HEK293 (cell line): ENCODE measurements at regions not wholly inside any gene's neighbourhood (a gene's known extent, or its start where the extent isn't known, plus 50 kb on each side); places are given as distances from the start of the nearest gene placed in this dataset.

Experiments used
- KLF10 ChIP-seq: fragments of 450-650 bp; IDR thresholded peaks from 2 replicates; pipeline ENCODE4 v1.5.1; 2018; ENCODE audit warnings: missing biosample characterization, mild to moderate bottlenecking, missing genetic modification characterization
- KLF16 ChIP-seq: fragments of 450-650 bp; formaldehyde crosslinking; IDR thresholded peaks from 2 replicates; pipeline ENCODE4 v1.5.1; 2017; ENCODE audit warnings: missing biosample characterization, missing genetic modification characterization
- OVOL3 ChIP-seq: fragments of 450-650 bp; formaldehyde crosslinking; IDR thresholded peaks from 2 replicates; pipeline ENCODE4 v1.5.1; 2016; ENCODE audit warnings: missing biosample characterization, missing genetic modification characterization
- ZBTB17 ChIP-seq: fragments of 450-650 bp; formaldehyde crosslinking; IDR thresholded peaks from 2 replicates; pipeline ENCODE4 v1.5.1; 2016; ENCODE audit warnings: missing biosample characterization, missing genetic modification characterization
- ZBTB21 ChIP-seq: fragments of 450-650 bp; formaldehyde crosslinking; IDR thresholded peaks from 2 replicates; pipeline ENCODE4 v1.5.1; 2017; ENCODE audit warnings: missing biosample characterization, missing genetic modification characterization
- ZBTB48 ChIP-seq: fragments of 450-650 bp; formaldehyde crosslinking; IDR thresholded peaks from 2 replicates; pipeline ENCODE4 v1.5.1; 2016; ENCODE audit warnings: missing biosample characterization, missing genetic modification characterization
- ZBTB7A ChIP-seq: fragments of 450-650 bp; formaldehyde crosslinking; IDR thresholded peaks from 2 replicates; pipeline ENCODE4 v1.5.1; 2016; ENCODE audit warnings: low read depth, missing biosample characterization, missing genetic modification characterization
- ZNF112 ChIP-seq: fragments of 450-650 bp; formaldehyde crosslinking; IDR thresholded peaks from 2 replicates; pipeline ENCODE4 v1.5.0; 2017; ENCODE audit warnings: missing biosample characterization, missing genetic modification characterization
- ZNF155 ChIP-seq: fragments of 450-650 bp; formaldehyde crosslinking; IDR thresholded peaks from 2 replicates; pipeline ENCODE4 v1.5.1; 2016; ENCODE audit warnings: missing biosample characterization, missing genetic modification characterization
- ZNF157 ChIP-seq: fragments of 450-650 bp; formaldehyde crosslinking; IDR thresholded peaks from 2 replicates; pipeline ENCODE4 v1.5.1; 2016; ENCODE audit warnings: missing biosample characterization, missing genetic modification characterization
- ZNF184 ChIP-seq: fragments of 450-650 bp; IDR thresholded peaks from 2 replicates; pipeline ENCODE4 v1.5.1; 2018; ENCODE audit warnings: missing biosample characterization, mild to moderate bottlenecking, missing genetic modification characterization
- ZNF214 ChIP-seq: fragments of 450-650 bp; formaldehyde crosslinking; IDR thresholded peaks from 2 replicates; pipeline ENCODE4 v1.5.1; 2017; ENCODE audit warnings: missing biosample characterization, mild to moderate bottlenecking, missing genetic modification characterization, borderline replicate concordance
- ZNF292 ChIP-seq: fragments of 450-650 bp; formaldehyde crosslinking; IDR thresholded peaks from 2 replicates; pipeline ENCODE4 v1.5.1; 2016; ENCODE audit warnings: low read depth, missing biosample characterization, missing genetic modification characterization, borderline replicate concordance
- ZNF366 ChIP-seq: fragments of 450-650 bp; formaldehyde crosslinking; conservative IDR thresholded peaks from 2 replicates; pipeline ENCODE4 v1.5.1; 2016; ENCODE audit warnings: missing biosample characterization, missing genetic modification characterization
- ZNF473 ChIP-seq: fragments of 450-650 bp; formaldehyde crosslinking; IDR thresholded peaks from 2 replicates; pipeline ENCODE4 v1.5.1; 2017; ENCODE audit warnings: missing biosample characterization, missing genetic modification characterization
- ZNF48 ChIP-seq: fragments of 450-650 bp; formaldehyde crosslinking; IDR thresholded peaks from 2 replicates; pipeline ENCODE4 v1.5.1; 2016; ENCODE audit warnings: missing biosample characterization, missing genetic modification characterization
- ZNF544 ChIP-seq: fragments of 450-650 bp; formaldehyde crosslinking; IDR thresholded peaks from 2 replicates; pipeline ENCODE4 v1.5.0; 2017; ENCODE audit warnings: missing biosample characterization, missing genetic modification characterization
- ZNF549 ChIP-seq: fragments of 450-650 bp; IDR thresholded peaks from 2 replicates; pipeline ENCODE4 v1.5.1; 2018; ENCODE audit warnings: missing biosample characterization, missing genetic modification characterization, mild to moderate bottlenecking, inconsistent platforms, moderate library complexity
- ZNF623 ChIP-seq: fragments of 450-650 bp; formaldehyde crosslinking; IDR thresholded peaks from 2 replicates; pipeline ENCODE4 v1.5.1; 2016; ENCODE audit warnings: missing biosample characterization, missing genetic modification characterization
- TF ChIP-seq, protein P1 (sequence below): fragments of 450-650 bp; formaldehyde crosslinking; IDR thresholded peaks from 2 replicates; pipeline ENCODE4 v1.5.1; 2016; ENCODE audit warnings: missing biosample characterization, missing genetic modification characterization
- TF ChIP-seq, protein P2 (sequence below): fragments of 450-650 bp; formaldehyde crosslinking; optimal IDR thresholded peaks from 2 replicates; pipeline ENCODE3; 2016; ENCODE audit warnings: missing biosample characterization, mild to moderate bottlenecking, missing genetic modification characterization
- TF ChIP-seq, protein P3 (sequence below): fragments of 450-650 bp; formaldehyde crosslinking; IDR thresholded peaks from 2 replicates; pipeline ENCODE4 v1.5.1; 2016; ENCODE audit warnings: missing biosample characterization, missing genetic modification characterization
- TF ChIP-seq, protein P4 (sequence below): fragments of 450-650 bp; formaldehyde crosslinking; IDR thresholded peaks from 2 replicates; pipeline ENCODE4 v1.5.1; 2016; ENCODE audit warnings: missing biosample characterization, missing genetic modification characterization
- TF ChIP-seq, protein P5 (sequence below): fragments of 450-650 bp; formaldehyde crosslinking; IDR thresholded peaks from 2 replicates; pipeline ENCODE4 v1.5.1; 2017; ENCODE audit warnings: missing biosample characterization, missing genetic modification characterization
- TF ChIP-seq, protein P6 (sequence below): fragments of 450-650 bp; formaldehyde crosslinking; IDR thresholded peaks from 2 replicates; pipeline ENCODE4 v1.5.1; 2017; ENCODE audit warnings: missing biosample characterization, missing genetic modification characterization
- TF ChIP-seq, protein P7 (sequence below): fragments of 450-650 bp; IDR thresholded peaks from 2 replicates; pipeline ENCODE4 v1.5.1; 2018; ENCODE audit warnings: missing biosample characterization, missing genetic modification characterization

DNA sequence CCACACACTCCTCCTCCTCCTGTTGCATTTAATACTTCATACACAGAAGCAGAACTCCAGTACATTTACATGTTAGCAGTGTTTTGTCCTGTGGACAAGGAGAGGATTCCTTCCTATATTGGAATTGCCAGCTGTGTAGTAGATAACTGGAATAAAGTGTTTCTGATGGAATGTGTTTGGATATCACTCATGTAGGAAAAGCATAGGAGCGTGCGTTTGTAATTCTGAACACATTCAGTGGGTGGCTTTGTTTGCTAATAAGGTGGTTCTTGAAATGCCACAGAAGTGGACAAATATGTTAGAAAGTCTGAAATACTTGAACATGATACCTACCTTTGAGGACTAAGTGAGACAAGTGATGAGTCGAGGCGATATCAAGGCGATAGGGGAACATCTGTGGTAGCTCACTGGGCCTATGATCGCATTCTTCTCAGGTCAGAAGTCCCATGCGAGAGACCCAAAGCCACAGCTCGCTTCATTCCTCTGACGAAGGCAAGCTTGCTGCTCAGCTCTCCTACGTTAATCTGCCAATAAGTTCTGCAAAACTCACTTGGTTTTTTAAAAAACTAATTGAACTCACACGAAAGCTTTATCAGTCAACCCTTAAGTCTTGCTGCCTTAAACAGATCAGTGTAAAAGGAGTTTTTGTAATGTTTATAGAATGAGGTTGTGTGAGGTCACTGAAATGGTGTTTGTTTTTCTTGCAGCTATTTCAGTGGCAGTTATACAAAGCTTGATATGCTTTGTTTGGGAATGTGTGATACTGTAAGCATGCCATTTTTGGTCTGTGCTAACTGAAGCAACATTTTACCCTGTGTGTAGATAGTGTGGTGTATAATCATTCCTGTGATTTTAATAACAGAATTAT, 159.9 kb downstream of the SOX4 start (continued):
- TF ChIP-seq, protein P1, sequence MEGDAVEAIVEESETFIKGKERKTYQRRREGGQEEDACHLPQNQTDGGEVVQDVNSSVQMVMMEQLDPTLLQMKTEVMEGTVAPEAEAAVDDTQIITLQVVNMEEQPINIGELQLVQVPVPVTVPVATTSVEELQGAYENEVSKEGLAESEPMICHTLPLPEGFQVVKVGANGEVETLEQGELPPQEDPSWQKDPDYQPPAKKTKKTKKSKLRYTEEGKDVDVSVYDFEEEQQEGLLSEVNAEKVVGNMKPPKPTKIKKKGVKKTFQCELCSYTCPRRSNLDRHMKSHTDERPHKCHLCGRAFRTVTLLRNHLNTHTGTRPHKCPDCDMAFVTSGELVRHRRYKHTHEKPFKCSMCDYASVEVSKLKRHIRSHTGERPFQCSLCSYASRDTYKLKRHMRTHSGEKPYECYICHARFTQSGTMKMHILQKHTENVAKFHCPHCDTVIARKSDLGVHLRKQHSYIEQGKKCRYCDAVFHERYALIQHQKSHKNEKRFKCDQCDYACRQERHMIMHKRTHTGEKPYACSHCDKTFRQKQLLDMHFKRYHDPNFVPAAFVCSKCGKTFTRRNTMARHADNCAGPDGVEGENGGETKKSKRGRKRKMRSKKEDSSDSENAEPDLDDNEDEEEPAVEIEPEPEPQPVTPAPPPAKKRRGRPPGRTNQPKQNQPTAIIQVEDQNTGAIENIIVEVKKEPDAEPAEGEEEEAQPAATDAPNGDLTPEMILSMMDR, result no peak
- TF ChIP-seq, protein P2, sequence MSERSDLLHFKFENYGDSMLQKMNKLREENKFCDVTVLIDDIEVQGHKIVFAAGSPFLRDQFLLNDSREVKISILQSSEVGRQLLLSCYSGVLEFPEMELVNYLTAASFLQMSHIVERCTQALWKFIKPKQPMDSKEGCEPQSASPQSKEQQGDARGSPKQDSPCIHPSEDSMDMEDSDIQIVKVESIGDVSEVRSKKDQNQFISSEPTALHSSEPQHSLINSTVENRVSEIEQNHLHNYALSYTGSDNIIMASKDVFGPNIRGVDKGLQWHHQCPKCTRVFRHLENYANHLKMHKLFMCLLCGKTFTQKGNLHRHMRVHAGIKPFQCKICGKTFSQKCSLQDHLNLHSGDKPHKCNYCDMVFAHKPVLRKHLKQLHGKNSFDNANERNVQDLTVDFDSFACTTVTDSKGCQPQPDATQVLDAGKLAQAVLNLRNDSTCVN (tag by site-specific recombination), result no peak
- TF ChIP-seq ZNF48 (tag by site-specific recombination) (no peak), ZNF112 (no peak), ZNF623 (tag by site-specific recombination) (no peak), OVOL3 (0 out of 2 replicates have a peak, but pooled peaks have one; percentile 70), ZBTB7A (tag by site-specific recombination) (no peak), ZBTB21 (peak; percentile 48; the same call in 1 of the 2 replicates), ZNF155 (no peak), ZNF473 (tag by site-specific recombination) (no peak), ZNF157 (tag by site-specific recombination) (no peak), ZNF184 (tag by site-specific recombination) (no peak), KLF16 (tag by site-specific recombination) (no peak), ZBTB48 (tag by site-specific recombination) (no peak), ZNF292 (tag by site-specific recombination) (no peak), ZNF544 (tag by site-specific recombination) (no peak), ZNF214 (tag by site-specific recombination) (no peak), ZNF549 (tag by site-specific recombination) (no peak), KLF10 (peak; percentile 39; the same call in 1 of the 2 replicates), ZNF366 (tag by site-specific recombination) (no peak), ZBTB17 (0 out of 2 replicates have a peak, but pooled peaks have one; percentile 14)
- TF ChIP-seq, protein P3, sequence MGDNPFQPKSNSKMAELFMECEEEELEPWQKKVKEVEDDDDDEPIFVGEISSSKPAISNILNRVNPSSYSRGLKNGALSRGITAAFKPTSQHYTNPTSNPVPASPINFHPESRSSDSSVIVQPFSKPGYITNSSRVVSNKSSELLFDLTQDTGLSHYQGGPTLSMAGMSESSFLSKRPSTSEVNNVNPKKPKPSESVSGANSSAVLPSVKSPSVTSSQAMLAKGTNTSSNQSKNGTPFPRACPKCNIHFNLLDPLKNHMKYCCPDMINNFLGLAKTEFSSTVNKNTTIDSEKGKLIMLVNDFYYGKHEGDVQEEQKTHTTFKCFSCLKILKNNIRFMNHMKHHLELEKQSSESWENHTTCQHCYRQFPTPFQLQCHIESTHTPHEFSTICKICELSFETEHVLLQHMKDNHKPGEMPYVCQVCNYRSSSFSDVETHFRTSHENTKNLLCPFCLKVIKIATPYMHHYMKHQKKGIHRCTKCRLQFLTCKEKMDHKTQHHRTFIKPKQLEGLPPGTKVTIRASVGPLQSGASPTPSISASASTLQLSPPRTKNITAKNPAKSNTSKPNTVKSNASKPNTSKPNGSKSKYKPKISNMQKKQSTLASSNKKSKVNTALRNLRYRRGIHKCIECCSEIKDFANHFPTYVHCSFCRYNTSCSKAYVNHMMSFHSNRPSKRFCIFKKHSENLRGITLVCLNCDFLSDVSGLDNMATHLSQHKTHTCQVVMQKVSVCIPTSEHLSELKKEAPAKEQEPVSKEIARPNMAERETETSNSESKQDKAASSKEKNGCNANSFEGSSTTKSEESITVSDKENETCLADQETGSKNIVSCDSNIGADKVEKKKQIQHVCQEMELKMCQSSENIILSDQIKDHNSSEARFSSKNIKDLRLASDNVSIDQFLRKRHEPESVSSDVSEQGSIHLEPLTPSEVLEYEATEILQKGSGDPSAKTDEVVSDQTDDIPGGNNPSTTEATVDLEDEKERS (tag by site-specific recombination), result no peak
- TF ChIP-seq, protein P4, sequence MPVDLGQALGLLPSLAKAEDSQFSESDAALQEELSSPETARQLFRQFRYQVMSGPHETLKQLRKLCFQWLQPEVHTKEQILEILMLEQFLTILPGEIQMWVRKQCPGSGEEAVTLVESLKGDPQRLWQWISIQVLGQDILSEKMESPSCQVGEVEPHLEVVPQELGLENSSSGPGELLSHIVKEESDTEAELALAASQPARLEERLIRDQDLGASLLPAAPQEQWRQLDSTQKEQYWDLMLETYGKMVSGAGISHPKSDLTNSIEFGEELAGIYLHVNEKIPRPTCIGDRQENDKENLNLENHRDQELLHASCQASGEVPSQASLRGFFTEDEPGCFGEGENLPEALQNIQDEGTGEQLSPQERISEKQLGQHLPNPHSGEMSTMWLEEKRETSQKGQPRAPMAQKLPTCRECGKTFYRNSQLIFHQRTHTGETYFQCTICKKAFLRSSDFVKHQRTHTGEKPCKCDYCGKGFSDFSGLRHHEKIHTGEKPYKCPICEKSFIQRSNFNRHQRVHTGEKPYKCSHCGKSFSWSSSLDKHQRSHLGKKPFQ (tag by site-specific recombination), result peak; percentile 49; the same call in 1 of the 2 replicates
- TF ChIP-seq, protein P5, sequence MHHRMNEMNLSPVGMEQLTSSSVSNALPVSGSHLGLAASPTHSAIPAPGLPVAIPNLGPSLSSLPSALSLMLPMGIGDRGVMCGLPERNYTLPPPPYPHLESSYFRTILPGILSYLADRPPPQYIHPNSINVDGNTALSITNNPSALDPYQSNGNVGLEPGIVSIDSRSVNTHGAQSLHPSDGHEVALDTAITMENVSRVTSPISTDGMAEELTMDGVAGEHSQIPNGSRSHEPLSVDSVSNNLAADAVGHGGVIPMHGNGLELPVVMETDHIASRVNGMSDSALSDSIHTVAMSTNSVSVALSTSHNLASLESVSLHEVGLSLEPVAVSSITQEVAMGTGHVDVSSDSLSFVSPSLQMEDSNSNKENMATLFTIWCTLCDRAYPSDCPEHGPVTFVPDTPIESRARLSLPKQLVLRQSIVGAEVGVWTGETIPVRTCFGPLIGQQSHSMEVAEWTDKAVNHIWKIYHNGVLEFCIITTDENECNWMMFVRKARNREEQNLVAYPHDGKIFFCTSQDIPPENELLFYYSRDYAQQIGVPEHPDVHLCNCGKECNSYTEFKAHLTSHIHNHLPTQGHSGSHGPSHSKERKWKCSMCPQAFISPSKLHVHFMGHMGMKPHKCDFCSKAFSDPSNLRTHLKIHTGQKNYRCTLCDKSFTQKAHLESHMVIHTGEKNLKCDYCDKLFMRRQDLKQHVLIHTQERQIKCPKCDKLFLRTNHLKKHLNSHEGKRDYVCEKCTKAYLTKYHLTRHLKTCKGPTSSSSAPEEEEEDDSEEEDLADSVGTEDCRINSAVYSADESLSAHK (tag by site-specific recombination), result peak; percentile 67
- TF ChIP-seq, protein P6, sequence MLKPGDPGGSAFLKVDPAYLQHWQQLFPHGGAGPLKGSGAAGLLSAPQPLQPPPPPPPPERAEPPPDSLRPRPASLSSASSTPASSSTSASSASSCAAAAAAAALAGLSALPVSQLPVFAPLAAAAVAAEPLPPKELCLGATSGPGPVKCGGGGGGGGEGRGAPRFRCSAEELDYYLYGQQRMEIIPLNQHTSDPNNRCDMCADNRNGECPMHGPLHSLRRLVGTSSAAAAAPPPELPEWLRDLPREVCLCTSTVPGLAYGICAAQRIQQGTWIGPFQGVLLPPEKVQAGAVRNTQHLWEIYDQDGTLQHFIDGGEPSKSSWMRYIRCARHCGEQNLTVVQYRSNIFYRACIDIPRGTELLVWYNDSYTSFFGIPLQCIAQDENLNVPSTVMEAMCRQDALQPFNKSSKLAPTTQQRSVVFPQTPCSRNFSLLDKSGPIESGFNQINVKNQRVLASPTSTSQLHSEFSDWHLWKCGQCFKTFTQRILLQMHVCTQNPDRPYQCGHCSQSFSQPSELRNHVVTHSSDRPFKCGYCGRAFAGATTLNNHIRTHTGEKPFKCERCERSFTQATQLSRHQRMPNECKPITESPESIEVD (tag by site-specific recombination), result peak; percentile 100
- TF ChIP-seq, protein P7, sequence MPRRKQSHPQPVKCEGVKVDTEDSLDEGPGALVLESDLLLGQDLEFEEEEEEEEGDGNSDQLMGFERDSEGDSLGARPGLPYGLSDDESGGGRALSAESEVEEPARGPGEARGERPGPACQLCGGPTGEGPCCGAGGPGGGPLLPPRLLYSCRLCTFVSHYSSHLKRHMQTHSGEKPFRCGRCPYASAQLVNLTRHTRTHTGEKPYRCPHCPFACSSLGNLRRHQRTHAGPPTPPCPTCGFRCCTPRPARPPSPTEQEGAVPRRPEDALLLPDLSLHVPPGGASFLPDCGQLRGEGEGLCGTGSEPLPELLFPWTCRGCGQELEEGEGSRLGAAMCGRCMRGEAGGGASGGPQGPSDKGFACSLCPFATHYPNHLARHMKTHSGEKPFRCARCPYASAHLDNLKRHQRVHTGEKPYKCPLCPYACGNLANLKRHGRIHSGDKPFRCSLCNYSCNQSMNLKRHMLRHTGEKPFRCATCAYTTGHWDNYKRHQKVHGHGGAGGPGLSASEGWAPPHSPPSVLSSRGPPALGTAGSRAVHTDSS, result no peak; the same call in 1 of the 2 replicates
